ENCODE measurements at regions not wholly inside any gene's neighbourhood (a gene's known extent, or its start where the extent isn't known, plus 50 kb on each side); places are given as distances from the start of the nearest gene placed in this dataset.

DNA sequence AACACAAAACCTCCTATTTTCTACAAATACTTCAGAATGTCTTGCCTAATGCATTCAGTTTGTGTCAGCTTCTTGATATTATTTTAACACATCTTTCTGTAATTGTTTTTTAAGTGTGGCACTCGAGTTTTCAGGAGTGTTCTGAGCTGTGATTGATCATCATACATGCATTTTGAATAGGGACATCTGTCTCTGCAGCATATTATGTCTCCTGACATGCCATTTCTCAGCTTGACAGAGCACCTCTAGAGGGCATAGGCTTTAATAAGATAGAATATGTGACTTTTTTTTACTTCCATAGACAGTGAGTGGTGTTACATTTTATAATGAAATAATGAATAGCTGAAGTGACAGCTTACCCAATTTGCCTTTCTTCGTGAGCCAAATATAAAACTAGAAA lies 219.2 kb upstream of the HDAC9 start:
- no peak for TF ChIP-seq CTCF (IDR thresholded peaks at IDR 0.05)
- TF ChIP-seq POLR2A (IDR thresholded peaks at IDR 0.05), result no peak
